Retinal pigment epithelial cell (primary cell): ENCODE measurements at regions not wholly inside any gene's neighbourhood (a gene's known extent, or its start where the extent isn't known, plus 50 kb on each side); places are given as distances from the start of the nearest gene placed in this dataset.

Experiments used
- DNase-seq: peaks from one replicate; pipeline ENCODE4 v3.0.0-alpha.2; 2010; ENCODE audit warnings: low read depth
- H3K4me3 ChIP-seq: 2 replicates; pipeline ENCODE4 v1.5.1; 2011; ENCODE audit warnings: mild to moderate bottlenecking, low read length, control low read depth, moderate library complexity
- TF ChIP-seq, protein P1 (sequence below): conservative IDR thresholded peaks from 2 replicates; pipeline ENCODE4 v1.5.1; 2011; ENCODE audit warnings: low read depth, low read length, control low read depth, inconsistent platforms

DNA sequence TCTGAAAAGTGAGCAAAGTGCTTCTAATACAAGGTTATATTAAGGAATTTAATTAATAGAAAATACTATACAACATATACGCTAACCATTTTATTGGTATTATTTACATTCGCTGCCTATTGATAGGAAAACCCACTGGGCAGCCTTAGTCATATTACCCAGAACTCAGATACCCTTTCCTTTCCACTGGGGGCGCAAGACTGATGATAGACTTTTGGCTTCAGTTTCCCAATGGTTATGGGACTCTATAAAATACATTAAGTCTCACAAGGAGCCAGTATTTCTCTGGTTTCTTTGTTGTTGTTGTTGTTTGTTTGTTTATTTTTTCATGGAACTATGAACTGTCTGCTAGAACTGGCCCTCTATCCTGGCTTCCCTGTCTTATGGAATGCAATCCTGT, 471.1 kb upstream of the KIRREL3 start:
- H3K4me3 ChIP-seq = no peak overlapping the region
- no peak for DNase-seq
- TF ChIP-seq, protein P1, sequence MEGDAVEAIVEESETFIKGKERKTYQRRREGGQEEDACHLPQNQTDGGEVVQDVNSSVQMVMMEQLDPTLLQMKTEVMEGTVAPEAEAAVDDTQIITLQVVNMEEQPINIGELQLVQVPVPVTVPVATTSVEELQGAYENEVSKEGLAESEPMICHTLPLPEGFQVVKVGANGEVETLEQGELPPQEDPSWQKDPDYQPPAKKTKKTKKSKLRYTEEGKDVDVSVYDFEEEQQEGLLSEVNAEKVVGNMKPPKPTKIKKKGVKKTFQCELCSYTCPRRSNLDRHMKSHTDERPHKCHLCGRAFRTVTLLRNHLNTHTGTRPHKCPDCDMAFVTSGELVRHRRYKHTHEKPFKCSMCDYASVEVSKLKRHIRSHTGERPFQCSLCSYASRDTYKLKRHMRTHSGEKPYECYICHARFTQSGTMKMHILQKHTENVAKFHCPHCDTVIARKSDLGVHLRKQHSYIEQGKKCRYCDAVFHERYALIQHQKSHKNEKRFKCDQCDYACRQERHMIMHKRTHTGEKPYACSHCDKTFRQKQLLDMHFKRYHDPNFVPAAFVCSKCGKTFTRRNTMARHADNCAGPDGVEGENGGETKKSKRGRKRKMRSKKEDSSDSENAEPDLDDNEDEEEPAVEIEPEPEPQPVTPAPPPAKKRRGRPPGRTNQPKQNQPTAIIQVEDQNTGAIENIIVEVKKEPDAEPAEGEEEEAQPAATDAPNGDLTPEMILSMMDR = peak; percentile 5

GRCh38 chr11:127470306-127470884, 469.8 kb upstream of the KIRREL3 start:
- TF ChIP-seq, protein P1 = peak; percentile 69
- H3K4me3 ChIP-seq = no peak overlapping the region
- DNase-seq = no peak

- H3K4me3 ChIP-seq = no peak overlapping the region
These were observed 463.8 kb upstream of the KIRREL3 start for GRCh38 chr11:127464325-127464724.

GRCh38 chr11:127462065-127462344, 461.4 kb upstream of the KIRREL3 start:
- TF ChIP-seq, protein P1 = no peak
- H3K4me3 ChIP-seq = no peak overlapping the region
- no peak for DNase-seq

More at GRCh38 chr11:127464325-127464724, 463.8 kb upstream of the KIRREL3 start:
- TF ChIP-seq, protein P1 = no peak
- no peak for DNase-seq

GRCh38 chr11:127461241-127462064, 460.9 kb upstream of the KIRREL3 start:
- H3K4me3 ChIP-seq = no peak overlapping the region
- TF ChIP-seq, protein P1 = no peak
- DNase-seq = no peak

DNA sequence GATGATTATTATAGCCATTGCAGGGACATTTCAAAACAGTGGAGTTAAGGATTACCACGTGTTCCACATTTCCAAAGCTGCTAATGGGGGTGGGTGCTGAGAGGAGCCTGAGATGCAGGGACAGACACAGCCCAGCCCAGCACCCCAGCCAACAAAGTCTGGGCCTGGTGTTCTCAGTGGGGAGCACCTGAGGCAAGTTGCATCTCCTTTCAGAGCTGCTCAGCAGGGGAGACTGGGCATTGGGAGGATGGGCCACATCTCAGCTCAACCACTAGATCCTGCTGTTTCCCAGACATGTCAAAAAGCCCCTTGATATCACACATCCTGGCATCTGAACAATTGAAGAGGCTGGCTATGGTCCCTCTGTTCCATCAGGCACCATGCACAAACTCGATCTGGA, 458.0 kb upstream of the KIRREL3 start:
- no peak for DNase-seq
- TF ChIP-seq, protein P1 = no peak
- H3K4me3 ChIP-seq = no peak overlapping the region

DNA sequence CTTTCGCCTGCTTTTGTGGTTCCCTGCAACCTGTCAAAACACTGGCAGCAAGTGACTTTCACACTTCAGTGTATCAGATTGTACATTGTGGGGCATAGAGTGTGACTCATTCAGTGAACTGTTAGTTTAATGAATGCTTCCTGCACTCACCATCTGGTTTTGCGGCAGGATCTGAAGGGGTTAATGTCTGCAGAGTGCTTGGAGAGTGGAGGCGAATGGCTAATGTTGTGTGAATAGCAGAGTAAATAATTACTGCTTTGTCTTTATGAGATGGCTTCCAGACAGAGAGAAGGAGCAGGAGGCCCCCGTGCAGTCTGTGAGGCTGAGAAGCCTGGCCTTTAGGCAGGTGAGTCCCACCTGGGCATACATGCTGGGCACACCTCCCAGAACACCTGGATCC, 454.3 kb upstream of the KIRREL3 start:
- no peak for DNase-seq
- TF ChIP-seq, protein P1 = no peak
- no peak overlapping the region for H3K4me3 ChIP-seq
